ENCODE measurements at regions not wholly inside any gene's neighbourhood (a gene's known extent, or its start where the extent isn't known, plus 50 kb on each side); places are given as distances from the start of the nearest gene placed in this dataset.

DNA sequence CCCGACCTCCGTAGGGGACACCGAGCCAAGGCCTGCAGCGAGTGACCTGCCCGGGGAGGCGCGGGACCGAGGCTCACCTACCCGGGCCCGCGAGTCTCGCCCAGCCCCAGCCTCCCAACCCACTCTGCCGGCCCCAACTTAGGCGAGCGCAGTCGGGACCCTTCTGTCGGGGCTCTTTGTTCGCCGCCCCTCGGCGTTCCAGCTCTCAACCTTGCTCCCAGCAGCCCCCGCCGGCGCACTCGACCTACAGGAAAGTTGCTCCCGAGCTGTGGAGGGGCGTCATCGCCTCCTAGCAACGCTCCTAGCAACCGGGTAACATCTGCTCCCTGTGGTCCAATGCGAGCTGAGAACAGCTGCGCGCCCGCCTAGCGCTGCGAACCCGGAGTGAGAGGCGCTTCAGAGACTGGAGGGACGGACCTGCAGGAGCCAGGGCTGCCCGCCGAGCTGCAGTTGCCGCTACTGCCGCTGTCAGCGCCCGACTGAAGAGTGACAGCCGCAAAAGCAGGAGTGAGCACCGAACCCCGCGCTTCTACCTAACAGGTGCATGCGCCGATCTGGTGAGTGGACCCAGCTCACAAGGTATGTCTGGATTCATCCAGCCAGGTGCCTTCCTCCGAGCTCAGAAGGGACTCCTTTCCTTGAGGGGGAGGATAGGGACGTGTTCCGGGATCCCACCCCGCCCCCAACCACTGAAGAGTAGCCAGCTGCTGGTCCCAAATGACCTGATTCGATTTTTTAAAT, 355.0 kb downstream of the SNAPC1 start:
- peak overlapping the region; percentile 69 for H3K4me3 ChIP-seq (ENCODE audit: insufficient read depth, low read depth, low read length)
- WGBS, 2 experiments (ENCODE audit: extremely low coverage in 2 of 2, insufficient read length in 1 of 2) = 1% methylated on average over 34 of the region's 56 CpGs; no CpG with 5 or more reads in 1 of the 2 experiments
- no peak overlapping the region for H3K4ac ChIP-seq (ENCODE audit: low read depth, low read length)
- no peaks in the 10 kb centered on the region for H3K9me3 ChIP-seq (ENCODE audit: control insufficient read depth, insufficient read depth, low read length)
- H2BK120ac ChIP-seq (ENCODE audit: low read depth, low read length) = no peak overlapping the region
- POLR2A ChIA-PET (ENCODE audit: unreplicated experiment) = no interaction called here
- H3K4me1 ChIP-seq (ENCODE audit: control insufficient read depth, insufficient read depth, low read length) = no peaks in the 10 kb centered on the region
- no peak overlapping the region for H4K91ac ChIP-seq (ENCODE audit: insufficient read depth, low read depth, low read length)
- no peak overlapping the region for H3K18ac ChIP-seq (ENCODE audit: low read depth, low read length)
- H3K79me1 ChIP-seq (ENCODE audit: low read depth in 1 of 2, low read length in 2 of 2) = no peaks in the 10 kb centered on the region
- intact Hi-C loops (cut with micrococcal nuclease) (no loop called here), dilution Hi-C loops (cut with HindIII; ENCODE audit: low sequenced_read_pairs, unreplicated experiment) (no loop called here), in situ Hi-C loops (cut with MboI; ENCODE audit: low sequenced_read_pairs) (no loop called here)
- H3K9ac ChIP-seq (ENCODE audit: low read depth, low read length) = peak overlapping the region; percentile 32
- no peak overlapping the region for H3K27ac ChIP-seq (ENCODE audit: insufficient read depth, low read length)
- CTCF ChIA-PET = interaction anchor here (0.6 to 3.6 kb wide), 8 partner anchors 9 to 256 kb away, joined by 3 to 20 read pairs (median 4); no protein-coding TSS in a partner anchor
- H3K36me3 ChIP-seq (ENCODE audit: control insufficient read depth, insufficient read depth, low read length) = no peaks in the 10 kb centered on the region
- no peak overlapping the region for H2AK9ac ChIP-seq (replicated peaks; ENCODE audit: low read depth, low read length, poor library complexity)
- no peak overlapping the region for H3K56ac ChIP-seq (ENCODE audit: extremely low read depth, insufficient read depth, low read length)
- H3K14ac ChIP-seq (replicated peaks; ENCODE audit: low read depth, low read length) = no peak overlapping the region
- H2AK5ac ChIP-seq (ENCODE audit: low read depth, low read length) = no peak overlapping the region
- H3K9me1 ChIP-seq (ENCODE audit: insufficient read depth, low read length) = no peaks in the 10 kb centered on the region
- peak overlapping the region; percentile 98 for H3K4me2 ChIP-seq (ENCODE audit: low read depth, low read length)
- ATAC-seq (ENCODE audit: low read depth) = peak; percentile 100
- no peak overlapping the region for H2BK5ac ChIP-seq (ENCODE audit: low read depth, low read length, poor library complexity, severe bottlenecking)
- H3K23ac ChIP-seq (ENCODE audit: low read depth, low read length) = no peak overlapping the region
- no peak overlapping the region for H4K8ac ChIP-seq (ENCODE audit: low read depth in 2 of 2, low read length in 2 of 2)
- peak overlapping the region; percentile 85 for H2AFZ ChIP-seq (replicated peaks; ENCODE audit: low read length, poor library complexity)
- H4K5ac ChIP-seq (ENCODE audit: low read depth, low read length) = no peak overlapping the region
- peak; percentile 83 for DNase-seq
- BruUV-seq (replicated peaks) = no TSS peak
- no peak overlapping the region for H2BK15ac ChIP-seq (ENCODE audit: low read depth, low read length)
- no peaks in the 10 kb centered on the region for H4K20me1 ChIP-seq (ENCODE audit: insufficient read depth, low read length)
- no peaks in the 10 kb centered on the region; the same call in none of the 2 replicates for H3K27me3 ChIP-seq (ENCODE audit: control insufficient read depth, insufficient read depth, low read length)
- no peak overlapping the region for H2BK20ac ChIP-seq (ENCODE audit: low read depth, low read length)
- TF ChIP-seq MAZ (IDR thresholded peaks at IDR 0.05; ENCODE audit: borderline replicate concordance, low read depth, low read length) (peak; percentile 28; the same call in 1 of the 2 replicates), CEBPB (IDR thresholded peaks at IDR 0.05; ENCODE audit: low read depth, low read length) (no peak), NFE2L2 (IDR thresholded peaks at IDR 0.05; ENCODE audit: low read depth, low read length) (no peak), MAFK (IDR thresholded peaks at IDR 0.05; ENCODE audit: low read depth, low read length) (no peak), RFX5 (IDR thresholded peaks at IDR 0.05; ENCODE audit: low read depth, low read length) (no peak), MXI1 (IDR thresholded peaks at IDR 0.05; ENCODE audit: borderline replicate concordance, low read depth, low read length) (peak; percentile 82), SMC3 (IDR thresholded peaks at IDR 0.05; ENCODE audit: low read depth, low read length) (no peak), FOS (IDR thresholded peaks at IDR 0.05; ENCODE audit: low read depth, low read length) (no peak), POLR2A (IDR thresholded peaks at IDR 0.05; ENCODE audit: low read depth, low read length) (no peak), RAD21 (IDR thresholded peaks at IDR 0.05; ENCODE audit: low read length) (no peak), BHLHE40 (IDR thresholded peaks at IDR 0.05; ENCODE audit: low read depth, low read length) (no peak), CHD1 (IDR thresholded peaks at IDR 0.05; ENCODE audit: low read depth, low read length) (no peak)
- TF ChIP-seq, protein P1, sequence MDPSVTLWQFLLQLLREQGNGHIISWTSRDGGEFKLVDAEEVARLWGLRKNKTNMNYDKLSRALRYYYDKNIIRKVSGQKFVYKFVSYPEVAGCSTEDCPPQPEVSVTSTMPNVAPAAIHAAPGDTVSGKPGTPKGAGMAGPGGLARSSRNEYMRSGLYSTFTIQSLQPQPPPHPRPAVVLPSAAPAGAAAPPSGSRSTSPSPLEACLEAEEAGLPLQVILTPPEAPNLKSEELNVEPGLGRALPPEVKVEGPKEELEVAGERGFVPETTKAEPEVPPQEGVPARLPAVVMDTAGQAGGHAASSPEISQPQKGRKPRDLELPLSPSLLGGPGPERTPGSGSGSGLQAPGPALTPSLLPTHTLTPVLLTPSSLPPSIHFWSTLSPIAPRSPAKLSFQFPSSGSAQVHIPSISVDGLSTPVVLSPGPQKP (IDR thresholded peaks at IDR 0.05; ENCODE audit: borderline replicate concordance, low read depth, low read length) = no peak
- TF ChIP-seq, protein P2, sequence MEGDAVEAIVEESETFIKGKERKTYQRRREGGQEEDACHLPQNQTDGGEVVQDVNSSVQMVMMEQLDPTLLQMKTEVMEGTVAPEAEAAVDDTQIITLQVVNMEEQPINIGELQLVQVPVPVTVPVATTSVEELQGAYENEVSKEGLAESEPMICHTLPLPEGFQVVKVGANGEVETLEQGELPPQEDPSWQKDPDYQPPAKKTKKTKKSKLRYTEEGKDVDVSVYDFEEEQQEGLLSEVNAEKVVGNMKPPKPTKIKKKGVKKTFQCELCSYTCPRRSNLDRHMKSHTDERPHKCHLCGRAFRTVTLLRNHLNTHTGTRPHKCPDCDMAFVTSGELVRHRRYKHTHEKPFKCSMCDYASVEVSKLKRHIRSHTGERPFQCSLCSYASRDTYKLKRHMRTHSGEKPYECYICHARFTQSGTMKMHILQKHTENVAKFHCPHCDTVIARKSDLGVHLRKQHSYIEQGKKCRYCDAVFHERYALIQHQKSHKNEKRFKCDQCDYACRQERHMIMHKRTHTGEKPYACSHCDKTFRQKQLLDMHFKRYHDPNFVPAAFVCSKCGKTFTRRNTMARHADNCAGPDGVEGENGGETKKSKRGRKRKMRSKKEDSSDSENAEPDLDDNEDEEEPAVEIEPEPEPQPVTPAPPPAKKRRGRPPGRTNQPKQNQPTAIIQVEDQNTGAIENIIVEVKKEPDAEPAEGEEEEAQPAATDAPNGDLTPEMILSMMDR (conservative IDR thresholded peaks at IDR 0.05; ENCODE audit: low read depth, low read length) = peak; percentile 33; the same call in 1 of the 2 replicates
- TF ChIP-seq, protein P3, sequence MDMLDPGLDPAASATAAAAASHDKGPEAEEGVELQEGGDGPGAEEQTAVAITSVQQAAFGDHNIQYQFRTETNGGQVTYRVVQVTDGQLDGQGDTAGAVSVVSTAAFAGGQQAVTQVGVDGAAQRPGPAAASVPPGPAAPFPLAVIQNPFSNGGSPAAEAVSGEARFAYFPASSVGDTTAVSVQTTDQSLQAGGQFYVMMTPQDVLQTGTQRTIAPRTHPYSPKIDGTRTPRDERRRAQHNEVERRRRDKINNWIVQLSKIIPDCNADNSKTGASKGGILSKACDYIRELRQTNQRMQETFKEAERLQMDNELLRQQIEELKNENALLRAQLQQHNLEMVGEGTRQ (IDR thresholded peaks at IDR 0.05; ENCODE audit: low read depth, low read length) = peak; percentile 6; the same call in 1 of the 2 replicates

Data from IMR-90 (cell line).